Right cardiac atrium (tissue), 5 donors: ENCODE measurements at regions not wholly inside any gene's neighbourhood (a gene's known extent, or its start where the extent isn't known, plus 50 kb on each side); places are given as distances from the start of the nearest gene placed in this dataset.
"Not testable (repeated sequence)": the region's sequence is repeated elsewhere in the genome, so short reads cannot be mapped to it uniquely, and the experiment has no call there.

Source experiments
- ATAC-seq, 2 donors: fragments of 200-7000 bp; cut with Tn5 transposase; one replicate each; pipeline versions ENCODE4 v1.8.0 to v1.9.1; 2020; ENCODE audit warnings: moderate library complexity in 2 of 2, mild to moderate bottlenecking in 1 of 2
- DNase-seq, 3 donors: peaks; one replicate each; pipeline ENCODE4 v3.0.0-alpha.2; 2020
- H3K27ac ChIP-seq: one replicate; pipeline ENCODE4 v1.5.1; 2013; ENCODE audit warnings: mild to moderate bottlenecking, low read length, control low read depth, moderate library complexity
- H3K27me3 ChIP-seq: one replicate; pipeline ENCODE4 v1.6.1; 2013; ENCODE audit not compliant: control insufficient read depth, insufficient read depth
- H3K4me1 ChIP-seq: one replicate; pipeline ENCODE4 v1.6.1; 2013; ENCODE audit warnings: low read length; ENCODE audit not compliant: control insufficient read depth, insufficient read depth
- H3K4me3 ChIP-seq: one replicate; pipeline ENCODE4 v1.5.1; 2013; ENCODE audit warnings: low read length, control low read depth
- H3K9me3 ChIP-seq: one replicate; pipeline ENCODE4 v1.6.1; 2013; ENCODE audit warnings: low read length; ENCODE audit not compliant: control insufficient read depth
- WGBS: extraction: QIAGEN DNeasy Blood & Tissue Kit; methylation state at CpG from one replicate; pipeline ENCODE4 v1.1.7; 2013; 5-methylcytosine and 5-hydroxymethylcytosine counted together
- intact Hi-C, 4 donors: fragments of 100-400 bp; cut with DNase I; formaldehyde crosslinking; loops; one replicate each; pipeline versions ENCODE4 v1.11.0 to v1.14.0; 2022 to 2023
- donor health status: healthy with polysubstance abuse.
- donor health status: DM: no; HTN: yes; CAD: no.
- donor health status: DM: no; HTN: no; CAD: no.
- donor health status: DM: no; HTN: yes; CAD: no; lungs with severe emphysema.
- donor health status: DM: yes; HTN: yes; CAD: no.

GRCh38 chr10:29862923-29863614, 196.3 kb downstream of the JCAD start:
- H3K4me3 ChIP-seq: no peak overlapping the region
- no peaks in the 10 kb centered on the region for H3K4me1 ChIP-seq
- ATAC-seq (no peak), DNase-seq (no peak)
- no peaks in the 10 kb centered on the region for H3K27me3 ChIP-seq
- 87% methylated on average over 4 of the region's 4 CpGs for WGBS
- H3K27ac ChIP-seq: no peak overlapping the region
- no peaks in the 10 kb centered on the region for H3K9me3 ChIP-seq
- intact Hi-C loops: no loop called here

- ATAC-seq: no peak
- WGBS: 82% methylated on average over 4 of the region's 4 CpGs
These were observed 197.4 kb downstream of the JCAD start for GRCh38 chr10:29861811-29862505.

GRCh38 chr10:29861231-29861630, 198.2 kb downstream of the JCAD start:
- intact Hi-C loops, DNase-seq: not testable (repeated sequence)

More at GRCh38 chr10:29861811-29862505, 197.4 kb downstream of the JCAD start:
- intact Hi-C loops: no loop called here
- DNase-seq: no peak
- Histone ChIP-seq H3K4me1 (no peaks in the 10 kb centered on the region), H3K27ac (no peak overlapping the region), H3K9me3 (no peaks in the 10 kb centered on the region), H3K4me3 (no peak overlapping the region), H3K27me3 (no peaks in the 10 kb centered on the region)

GRCh38 chr10:29860166-29860565, 199.2 kb downstream of the JCAD start:
- 91% methylated on average over 9 of the region's 9 CpGs for WGBS
- intact Hi-C loops: no loop called here
- Histone ChIP-seq H3K4me1 (no peaks in the 10 kb centered on the region), H3K9me3 (no peaks in the 10 kb centered on the region), H3K27ac (no peak overlapping the region), H3K4me3 (no peak overlapping the region), H3K27me3 (no peaks in the 10 kb centered on the region)
- ATAC-seq: no peak
- DNase-seq: no peak

More at GRCh38 chr10:29861231-29861630, 198.2 kb downstream of the JCAD start:
- H3K9me3 ChIP-seq, H3K27ac ChIP-seq, H3K27me3 ChIP-seq, H3K4me1 ChIP-seq, H3K4me3 ChIP-seq, ATAC-seq: not testable (repeated sequence)
- WGBS: 97% methylated on average over 5 of the region's 5 CpGs

GRCh38 chr10:29859521-29860130, 199.8 kb downstream of the JCAD start:
- no peaks in the 10 kb centered on the region for H3K27me3 ChIP-seq
- no peak overlapping the region for H3K27ac ChIP-seq
- no peaks in the 10 kb centered on the region for H3K9me3 ChIP-seq
- no peak overlapping the region for H3K4me3 ChIP-seq
- DNase-seq (no peak), ATAC-seq (no peak)
- H3K4me1 ChIP-seq: no peaks in the 10 kb centered on the region
- intact Hi-C loops: loop anchor here in 2 of 4 donors (5.0 kb wide), 1 partner anchor 122 kb away; no protein-coding TSS in a partner anchor
- 93% methylated on average over 6 of the region's 6 CpGs for WGBS

GRCh38 chr10:29858702-29859267, 200.6 kb downstream of the JCAD start:
- Histone ChIP-seq H3K27ac (no peak overlapping the region), H3K4me1 (no peaks in the 10 kb centered on the region), H3K27me3 (no peaks in the 10 kb centered on the region), H3K4me3 (no peak overlapping the region), H3K9me3 (no peaks in the 10 kb centered on the region)
- ATAC-seq (peak; percentile 17 to 40), DNase-seq (no peak)
- intact Hi-C loops: loop anchor here in 2 of 4 donors (5.0 kb wide), 1 partner anchor 121 kb away; no protein-coding TSS in a partner anchor
- WGBS: 54% methylated on average over 3 of the region's 3 CpGs

- H3K4me1 ChIP-seq: no peaks in the 10 kb centered on the region
- DNase-seq (peak; percentile 63 to 88 (median 81)), ATAC-seq (peak; percentile 84 to 90)
- whole genome bisulfite sequencing: 22% methylated on average over 11 of the region's 11 CpGs
- H3K27ac ChIP-seq: no peak overlapping the region
- H3K27me3 ChIP-seq: no peaks in the 10 kb centered on the region
- intact Hi-C loops: loop anchor here in 2 of 4 donors (5.0 kb wide), 1 partner anchor 121 kb away; no protein-coding TSS in a partner anchor
- H3K4me3 ChIP-seq: no peak overlapping the region
- no peaks in the 10 kb centered on the region for H3K9me3 ChIP-seq
These were observed 201.3 kb downstream of the JCAD start for GRCh38 chr10:29857843-29858701.

GRCh38 chr10:29856295-29856694, 203.1 kb downstream of the JCAD start:
- Histone ChIP-seq H3K9me3 (no peaks in the 10 kb centered on the region), H3K4me3 (no peak overlapping the region), H3K4me1 (no peaks in the 10 kb centered on the region), H3K27me3 (no peaks in the 10 kb centered on the region), H3K27ac (no peak overlapping the region)
- ATAC-seq: no peak
- no peak for DNase-seq
- WGBS: 96% methylated on average over 3 of the region's 3 CpGs
- intact Hi-C loops: loop anchor here in 2 of 4 donors (5.0 kb wide), 1 partner anchor 119 kb away; no protein-coding TSS in a partner anchor

- WGBS: 94% methylated on average over 4 of the region's 4 CpGs
- intact Hi-C loops: no loop called here
These were observed 205.5 kb downstream of the JCAD start for GRCh38 chr10:29853913-29854312.

GRCh38 chr10:29851241-29851640, 208.1 kb downstream of the JCAD start:
- no peaks in the 10 kb centered on the region for H3K27me3 ChIP-seq
- 51% methylated on average over 5 of the region's 5 CpGs for WGBS
- DNase-seq (no peak), ATAC-seq (peak in 1 of 2 donors; percentile 74)
- intact Hi-C loops: no loop called here
- peaks cover 2% of the 10 kb centered on the region for H3K4me1 ChIP-seq
- no peaks in the 10 kb centered on the region for H3K9me3 ChIP-seq
- H3K27ac ChIP-seq: no peak overlapping the region
- no peak overlapping the region for H3K4me3 ChIP-seq

More at GRCh38 chr10:29853913-29854312, 205.5 kb downstream of the JCAD start:
- Histone ChIP-seq H3K4me3 (no peak overlapping the region), H3K9me3 (no peaks in the 10 kb centered on the region), H3K27ac (no peak overlapping the region), H3K27me3 (no peaks in the 10 kb centered on the region), H3K4me1 (peaks cover 2% of the 10 kb centered on the region)
- DNase-seq (no peak), ATAC-seq (no peak)
